Esophagus (tissue), 2 donors: ENCODE measurements at regions not wholly inside any gene's neighbourhood (a gene's known extent, or its start where the extent isn't known, plus 50 kb on each side); places are given as distances from the start of the nearest gene placed in this dataset.

Source experiments
- H3K27ac ChIP-seq, 2 donors: one replicate each; pipeline ENCODE4 v1.5.1; 2013; ENCODE audit warnings: low read depth in 2 of 2, mild to moderate bottlenecking in 2 of 2, inconsistent platforms in 1 of 2, low read length in 1 of 2, moderate library complexity in 1 of 2
- H3K27me3 ChIP-seq, 2 donors: one replicate each; pipeline ENCODE4 v1.6.1; 2013; ENCODE audit warnings: low read length in 2 of 2, control low read depth in 1 of 2, mild to moderate bottlenecking in 1 of 2; ENCODE audit not compliant: insufficient read depth in 2 of 2, control insufficient read depth in 1 of 2
- H3K36me3 ChIP-seq, 2 donors: one replicate each; pipeline ENCODE4 v1.6.1; 2013; ENCODE audit warnings: low read length in 1 of 2; ENCODE audit not compliant: control insufficient read depth in 2 of 2, insufficient read depth in 2 of 2
- H3K4me1 ChIP-seq, 2 donors: one replicate each; pipeline ENCODE4 v1.6.1; 2013; ENCODE audit warnings: low read length in 1 of 2; ENCODE audit not compliant: control insufficient read depth in 2 of 2, insufficient read depth in 2 of 2
- H3K4me3 ChIP-seq, 2 donors: one replicate each; pipeline ENCODE4 v1.5.1; 2013; ENCODE audit warnings: low read length in 2 of 2, mild to moderate bottlenecking in 2 of 2, low read depth in 1 of 2, moderate library complexity in 1 of 2
- H3K9me3 ChIP-seq, 2 donors: one replicate each; pipeline ENCODE4 v1.6.1; 2013; ENCODE audit warnings: mild to moderate bottlenecking in 2 of 2, low read depth in 1 of 2, low read length in 1 of 2, moderate library complexity in 1 of 2; ENCODE audit not compliant: control insufficient read depth in 2 of 2, insufficient read depth in 1 of 2
- WGBS, 2 donors: extraction: QIAGEN DNeasy Blood & Tissue Kit; methylation state at CpG; one replicate each; pipeline ENCODE4 v1.1.7; 2013; 5-methylcytosine and 5-hydroxymethylcytosine counted together
- donor health status: healthy with polysubstance abuse.
- donor health status: Bipolar disorder and iron deficiency.

- Histone ChIP-seq H3K27me3 (no peaks in the 10 kb centered on the region), H3K27ac (no peak overlapping the region), H3K4me1 (peaks cover 0 to under 1% of the 10 kb centered on the region in 2 donors), H3K9me3 (no peaks in the 10 kb centered on the region), H3K4me3 (no peak overlapping the region), H3K36me3 (no peaks in the 10 kb centered on the region)
- WGBS, 2 donors = 86 to 88% methylated on average over 12 of the region's 12 CpGs
These were observed 115.3 kb downstream of the ADSS2 start for GRCh38 chr1:244336232-244336899.

- WGBS, 2 donors = 93 to 96% methylated on average over 3 of the region's 3 CpGs
These were observed 113.9 kb downstream of the ADSS2 start for GRCh38 chr1:244337839-244338238.

DNA sequence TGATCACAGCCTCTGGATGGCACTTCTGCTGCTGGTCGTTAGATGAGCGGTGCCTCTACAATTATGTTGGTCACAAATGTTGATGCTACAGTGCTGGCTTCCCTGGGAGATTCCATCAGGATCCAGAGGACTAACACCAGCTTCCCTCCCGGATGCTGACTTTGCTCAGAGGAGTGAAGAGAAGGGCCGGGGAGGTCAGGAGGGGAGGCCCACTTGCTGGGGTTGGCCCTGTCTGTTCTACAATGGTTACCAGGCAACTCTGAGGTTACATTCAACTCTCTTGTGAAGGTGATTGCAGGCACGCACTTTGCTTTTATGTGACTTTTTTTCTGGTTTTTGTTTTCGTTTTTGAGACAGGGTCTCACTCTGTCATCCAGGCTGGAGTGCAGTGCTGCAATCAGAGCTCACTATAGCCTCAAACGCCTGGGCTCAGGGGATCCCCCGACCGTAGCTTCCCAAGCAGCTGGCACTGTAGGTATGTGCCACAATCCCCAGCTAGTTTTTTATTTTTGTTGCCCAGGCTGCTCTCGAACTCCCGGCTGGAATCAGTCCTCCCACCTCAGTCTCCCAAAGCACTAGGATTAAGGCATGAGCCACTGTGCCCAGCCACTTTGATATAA lies 112.5 kb downstream of the ADSS2 start:
- 89 to 90% methylated on average over 11 of the region's 11 CpGs for WGBS, 2 donors
- no peak overlapping the region for H3K4me3 ChIP-seq
- H3K27me3 ChIP-seq = no peaks in the 10 kb centered on the region
- H3K4me1 ChIP-seq = peaks cover 0 to 2% of the 10 kb centered on the region in 2 donors
- H3K36me3 ChIP-seq = no peaks in the 10 kb centered on the region
- H3K9me3 ChIP-seq = no peaks in the 10 kb centered on the region
- no peak overlapping the region for H3K27ac ChIP-seq

More at GRCh38 chr1:244337839-244338238, 113.9 kb downstream of the ADSS2 start:
- no peak overlapping the region for H3K4me3 ChIP-seq
- no peaks in the 10 kb centered on the region for H3K27me3 ChIP-seq
- no peaks in the 10 kb centered on the region for H3K9me3 ChIP-seq
- no peaks in the 10 kb centered on the region for H3K36me3 ChIP-seq
- no peak overlapping the region for H3K27ac ChIP-seq
- peaks cover 0 to 2% of the 10 kb centered on the region in 2 donors for H3K4me1 ChIP-seq

- Histone ChIP-seq H3K4me3 (no peak overlapping the region), H3K27ac (no peak overlapping the region), H3K4me1 (peaks cover 0 to 2% of the 10 kb centered on the region in 2 donors), H3K9me3 (no peaks in the 10 kb centered on the region), H3K36me3 (no peaks in the 10 kb centered on the region), H3K27me3 (no peaks in the 10 kb centered on the region)
- WGBS, 2 donors = 86 to 87% methylated on average over 7 of the region's 7 CpGs
These were observed 111.9 kb downstream of the ADSS2 start for GRCh38 chr1:244339776-244340175.

GRCh38 chr1:244340396-244340795 lies 111.3 kb downstream of the ADSS2 start:
- Histone ChIP-seq H3K36me3 (no peaks in the 10 kb centered on the region), H3K9me3 (no peaks in the 10 kb centered on the region), H3K27ac (no peak overlapping the region), H3K27me3 (no peaks in the 10 kb centered on the region), H3K4me1 (peaks cover 0 to 2% of the 10 kb centered on the region in 2 donors), H3K4me3 (no peak overlapping the region)
- 89 to 93% methylated on average over 12 to 14 of the region's 14 CpGs for WGBS, 2 donors

- Histone ChIP-seq H3K4me1 (peaks cover 0 to 2% of the 10 kb centered on the region in 2 donors), H3K27ac (peak overlapping the region in 1 of 2 donors; percentile 50), H3K36me3 (no peaks in the 10 kb centered on the region), H3K4me3 (no peak overlapping the region), H3K9me3 (no peaks in the 10 kb centered on the region), H3K27me3 (no peaks in the 10 kb centered on the region)
- WGBS, 2 donors = 30 to 38% methylated on average over 16 of the region's 16 CpGs
These were observed 110.0 kb downstream of the ADSS2 start for GRCh38 chr1:244341455-244342450.

GRCh38 chr1:244344001-244344400 lies 107.7 kb downstream of the ADSS2 start:
- H3K9me3 ChIP-seq = no peaks in the 10 kb centered on the region
- peaks cover 0 to 2% of the 10 kb centered on the region in 2 donors for H3K4me1 ChIP-seq
- H3K27me3 ChIP-seq = no peaks in the 10 kb centered on the region
- no peak overlapping the region for H3K4me3 ChIP-seq
- no peaks in the 10 kb centered on the region for H3K36me3 ChIP-seq
- 87 to 93% methylated on average over 6 of the region's 6 CpGs for WGBS, 2 donors
- no peak overlapping the region for H3K27ac ChIP-seq

DNA sequence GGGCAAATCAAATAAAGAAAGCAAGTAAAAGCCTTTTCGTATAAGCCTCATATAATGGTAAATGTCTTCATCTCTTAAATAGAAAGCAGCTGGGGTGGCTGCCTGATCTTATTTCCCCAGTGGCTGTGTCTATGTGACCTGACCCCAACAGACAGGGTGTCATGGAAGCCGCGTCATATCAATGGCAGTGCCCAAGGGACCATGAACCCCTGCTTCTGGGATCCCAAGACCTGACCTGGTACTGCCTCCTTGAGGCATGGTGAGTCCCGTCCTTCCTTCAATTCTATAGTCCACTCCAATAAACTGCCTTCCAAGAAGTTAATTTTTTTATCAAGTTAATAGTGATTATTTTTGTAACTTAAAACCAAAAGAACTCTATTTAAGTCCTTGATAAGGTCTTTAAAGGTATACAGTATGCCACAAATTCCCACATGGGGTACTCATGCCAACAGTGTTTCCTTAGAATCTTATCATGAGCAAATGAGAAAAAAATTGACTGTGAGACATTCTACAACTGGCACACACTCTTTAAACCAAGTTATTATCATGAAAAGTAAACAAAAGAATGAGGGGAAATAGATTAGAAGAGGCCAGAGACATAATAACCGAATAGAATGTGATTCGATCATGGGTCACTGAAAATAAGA lies 104.6 kb downstream of the ADSS2 start:
- WGBS, 2 donors = 75 to 86% methylated on average over 6 of the region's 6 CpGs
- Histone ChIP-seq H3K36me3 (no peaks in the 10 kb centered on the region), H3K9me3 (no peaks in the 10 kb centered on the region), H3K4me3 (no peak overlapping the region), H3K27ac (no peak overlapping the region), H3K27me3 (no peaks in the 10 kb centered on the region), H3K4me1 (no peaks in the 10 kb centered on the region)

- H3K27ac ChIP-seq = no peak overlapping the region
- H3K4me1 ChIP-seq = peaks cover 0 to 2% of the 10 kb centered on the region in 2 donors
- no peaks in the 10 kb centered on the region for H3K36me3 ChIP-seq
- H3K27me3 ChIP-seq = no peaks in the 10 kb centered on the region
- no peaks in the 10 kb centered on the region for H3K9me3 ChIP-seq
- H3K4me3 ChIP-seq = no peak overlapping the region
- WGBS, 2 donors = 70 to 80% methylated on average over 3 of the region's 3 CpGs
These were observed 103.8 kb downstream of the ADSS2 start for GRCh38 chr1:244347942-244348341.
